ENCODE measurements at regions not wholly inside any gene's neighbourhood (a gene's known extent, or its start where the extent isn't known, plus 50 kb on each side); places are given as distances from the start of the nearest gene placed in this dataset.

GRCh38 chr11:119791047-119791446 lies 62.0 kb upstream of the NECTIN1 start:
- Histone ChIP-seq H4K20me1 (ENCODE audit: insufficient read depth) (no peaks in the 10 kb centered on the region), H3K4me1 (replicated peaks; ENCODE audit: insufficient read depth) (no peaks in the 10 kb centered on the region), H2AFZ (no peak overlapping the region), H3K9me3 (ENCODE audit: insufficient read depth, low read depth) (no peaks in the 10 kb centered on the region), H3K4me3 (no peak overlapping the region), H3K4me2 (no peak overlapping the region), H3F3A (ENCODE audit: insufficient read depth, low read depth) (no peaks in the 10 kb centered on the region), H3K79me2 (ENCODE audit: low read depth) (no peaks in the 10 kb centered on the region), H3K9me2 (ENCODE audit: insufficient read depth) (no peaks in the 10 kb centered on the region), H3K27me3 (ENCODE audit: insufficient read depth, low read depth) (peaks cover 92% of the 10 kb centered on the region), H3K27ac (no peak overlapping the region), H3K36me3 (ENCODE audit: low read depth) (no peaks in the 10 kb centered on the region)
- TF ChIP-seq EZH2 (IDR thresholded peaks at IDR 0.05; ENCODE audit: low read depth): no peak
- no peak for TF ChIP-seq CTCF (conservative IDR thresholded peaks at IDR 0.05)
- DNase-seq: no peak
- POLR2A ChIA-PET (ENCODE audit: unreplicated experiment): no interaction called here
- BruUV-seq (replicated peaks): no TSS peak
- CTCF ChIA-PET: no interaction called here
- intact Hi-C loops (cut with micrococcal nuclease; ENCODE audit: unreplicated experiment): no loop called here

GRCh38 chr11:119790476-119790875 lies 61.5 kb upstream of the NECTIN1 start:
- intact Hi-C loops (cut with micrococcal nuclease; ENCODE audit: unreplicated experiment): no loop called here
- no TSS peak for BruUV-seq (replicated peaks)

GRCh38 chr11:119789766-119790407 lies 60.9 kb upstream of the NECTIN1 start:
- TF ChIP-seq EZH2 (IDR thresholded peaks at IDR 0.05; ENCODE audit: low read depth) (no peak), CTCF (conservative IDR thresholded peaks at IDR 0.05) (no peak)
- Histone ChIP-seq H3K27ac (no peak overlapping the region), H3K36me3 (ENCODE audit: low read depth) (no peaks in the 10 kb centered on the region), H3K9me2 (ENCODE audit: insufficient read depth) (no peaks in the 10 kb centered on the region), H3K79me2 (ENCODE audit: low read depth) (no peaks in the 10 kb centered on the region), H3K4me1 (replicated peaks; ENCODE audit: insufficient read depth) (no peaks in the 10 kb centered on the region), H4K20me1 (ENCODE audit: insufficient read depth) (no peaks in the 10 kb centered on the region), H3K4me2 (no peak overlapping the region), H3K27me3 (ENCODE audit: insufficient read depth, low read depth) (peaks cover 92% of the 10 kb centered on the region), H3K9me3 (ENCODE audit: insufficient read depth, low read depth) (no peaks in the 10 kb centered on the region), H3F3A (ENCODE audit: insufficient read depth, low read depth) (no peaks in the 10 kb centered on the region), H2AFZ (no peak overlapping the region), H3K4me3 (no peak overlapping the region)
- intact Hi-C loops (cut with micrococcal nuclease; ENCODE audit: unreplicated experiment): no loop called here
- POLR2A ChIA-PET (ENCODE audit: unreplicated experiment): no interaction called here
- CTCF ChIA-PET: no interaction called here
- DNase-seq: no peak
- no TSS peak for BruUV-seq (replicated peaks)

More at GRCh38 chr11:119790476-119790875, 61.5 kb upstream of the NECTIN1 start:
- H3F3A ChIP-seq (ENCODE audit: insufficient read depth, low read depth): no peaks in the 10 kb centered on the region
- H3K4me1 ChIP-seq (replicated peaks; ENCODE audit: insufficient read depth): no peaks in the 10 kb centered on the region
- TF ChIP-seq EZH2 (IDR thresholded peaks at IDR 0.05; ENCODE audit: low read depth) (no peak), CTCF (conservative IDR thresholded peaks at IDR 0.05) (no peak)
- H2AFZ ChIP-seq: no peak overlapping the region
- H3K27me3 ChIP-seq (ENCODE audit: insufficient read depth, low read depth): peaks cover 92% of the 10 kb centered on the region
- no peaks in the 10 kb centered on the region for H3K79me2 ChIP-seq (ENCODE audit: low read depth)
- POLR2A ChIA-PET (ENCODE audit: unreplicated experiment): no interaction called here
- H4K20me1 ChIP-seq (ENCODE audit: insufficient read depth): no peaks in the 10 kb centered on the region
- no peak for DNase-seq
- no peaks in the 10 kb centered on the region for H3K9me2 ChIP-seq (ENCODE audit: insufficient read depth)
- H3K27ac ChIP-seq: no peak overlapping the region
- CTCF ChIA-PET: no interaction called here
- H3K4me2 ChIP-seq: no peak overlapping the region
- H3K4me3 ChIP-seq: no peak overlapping the region
- H3K36me3 ChIP-seq (ENCODE audit: low read depth): no peaks in the 10 kb centered on the region
- no peaks in the 10 kb centered on the region for H3K9me3 ChIP-seq (ENCODE audit: insufficient read depth, low read depth)
